ENCODE measurements at regions not wholly inside any gene's neighbourhood (a gene's known extent, or its start where the extent isn't known, plus 50 kb on each side); places are given as distances from the start of the nearest gene placed in this dataset.

DNA sequence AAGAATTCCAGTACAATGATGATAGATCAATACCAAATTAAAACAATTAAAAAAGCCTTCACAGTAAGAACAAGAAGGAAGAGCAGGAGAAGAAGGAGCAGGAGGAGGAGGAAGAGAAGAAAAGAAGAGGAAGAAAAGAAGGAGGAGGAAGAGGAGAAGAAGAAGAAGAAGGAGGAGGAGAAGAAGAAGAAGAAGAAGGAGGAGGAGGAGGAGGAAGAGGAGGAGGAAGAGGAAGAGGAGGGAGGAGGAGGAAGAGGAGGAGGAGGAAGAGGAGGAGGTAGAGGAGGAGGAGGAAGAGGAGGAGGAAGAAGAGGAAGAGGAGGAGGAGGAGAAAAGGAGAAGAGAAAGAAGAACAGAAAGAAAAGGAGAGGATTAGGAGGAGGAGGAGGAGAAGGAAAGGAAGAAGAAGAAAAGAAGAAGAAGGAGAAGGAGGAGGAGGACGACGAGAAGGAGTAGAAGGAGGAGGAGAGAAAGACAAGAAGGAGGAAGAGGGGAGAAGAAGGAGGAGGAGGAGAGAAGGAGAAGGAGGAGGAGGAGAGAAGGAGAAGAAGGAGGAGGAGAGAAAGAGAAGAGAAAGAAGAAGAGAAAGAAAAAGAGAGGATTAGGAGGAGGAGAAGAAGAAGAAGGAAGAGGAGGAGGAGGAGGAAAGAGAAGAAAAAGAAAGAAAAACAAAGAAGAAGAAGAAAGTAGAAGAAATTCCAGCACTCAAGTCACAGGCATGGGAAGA, 68.5 kb upstream of the GRIK3 start:
- TF ChIP-seq, protein P1, sequence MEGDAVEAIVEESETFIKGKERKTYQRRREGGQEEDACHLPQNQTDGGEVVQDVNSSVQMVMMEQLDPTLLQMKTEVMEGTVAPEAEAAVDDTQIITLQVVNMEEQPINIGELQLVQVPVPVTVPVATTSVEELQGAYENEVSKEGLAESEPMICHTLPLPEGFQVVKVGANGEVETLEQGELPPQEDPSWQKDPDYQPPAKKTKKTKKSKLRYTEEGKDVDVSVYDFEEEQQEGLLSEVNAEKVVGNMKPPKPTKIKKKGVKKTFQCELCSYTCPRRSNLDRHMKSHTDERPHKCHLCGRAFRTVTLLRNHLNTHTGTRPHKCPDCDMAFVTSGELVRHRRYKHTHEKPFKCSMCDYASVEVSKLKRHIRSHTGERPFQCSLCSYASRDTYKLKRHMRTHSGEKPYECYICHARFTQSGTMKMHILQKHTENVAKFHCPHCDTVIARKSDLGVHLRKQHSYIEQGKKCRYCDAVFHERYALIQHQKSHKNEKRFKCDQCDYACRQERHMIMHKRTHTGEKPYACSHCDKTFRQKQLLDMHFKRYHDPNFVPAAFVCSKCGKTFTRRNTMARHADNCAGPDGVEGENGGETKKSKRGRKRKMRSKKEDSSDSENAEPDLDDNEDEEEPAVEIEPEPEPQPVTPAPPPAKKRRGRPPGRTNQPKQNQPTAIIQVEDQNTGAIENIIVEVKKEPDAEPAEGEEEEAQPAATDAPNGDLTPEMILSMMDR (IDR thresholded peaks at IDR 0.05), result no peak
- TF ChIP-seq, protein P2, sequence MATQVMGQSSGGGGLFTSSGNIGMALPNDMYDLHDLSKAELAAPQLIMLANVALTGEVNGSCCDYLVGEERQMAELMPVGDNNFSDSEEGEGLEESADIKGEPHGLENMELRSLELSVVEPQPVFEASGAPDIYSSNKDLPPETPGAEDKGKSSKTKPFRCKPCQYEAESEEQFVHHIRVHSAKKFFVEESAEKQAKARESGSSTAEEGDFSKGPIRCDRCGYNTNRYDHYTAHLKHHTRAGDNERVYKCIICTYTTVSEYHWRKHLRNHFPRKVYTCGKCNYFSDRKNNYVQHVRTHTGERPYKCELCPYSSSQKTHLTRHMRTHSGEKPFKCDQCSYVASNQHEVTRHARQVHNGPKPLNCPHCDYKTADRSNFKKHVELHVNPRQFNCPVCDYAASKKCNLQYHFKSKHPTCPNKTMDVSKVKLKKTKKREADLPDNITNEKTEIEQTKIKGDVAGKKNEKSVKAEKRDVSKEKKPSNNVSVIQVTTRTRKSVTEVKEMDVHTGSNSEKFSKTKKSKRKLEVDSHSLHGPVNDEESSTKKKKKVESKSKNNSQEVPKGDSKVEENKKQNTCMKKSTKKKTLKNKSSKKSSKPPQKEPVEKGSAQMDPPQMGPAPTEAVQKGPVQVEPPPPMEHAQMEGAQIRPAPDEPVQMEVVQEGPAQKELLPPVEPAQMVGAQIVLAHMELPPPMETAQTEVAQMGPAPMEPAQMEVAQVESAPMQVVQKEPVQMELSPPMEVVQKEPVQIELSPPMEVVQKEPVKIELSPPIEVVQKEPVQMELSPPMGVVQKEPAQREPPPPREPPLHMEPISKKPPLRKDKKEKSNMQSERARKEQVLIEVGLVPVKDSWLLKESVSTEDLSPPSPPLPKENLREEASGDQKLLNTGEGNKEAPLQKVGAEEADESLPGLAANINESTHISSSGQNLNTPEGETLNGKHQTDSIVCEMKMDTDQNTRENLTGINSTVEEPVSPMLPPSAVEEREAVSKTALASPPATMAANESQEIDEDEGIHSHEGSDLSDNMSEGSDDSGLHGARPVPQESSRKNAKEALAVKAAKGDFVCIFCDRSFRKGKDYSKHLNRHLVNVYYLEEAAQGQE (IDR thresholded peaks at IDR 0.05; ENCODE audit: insufficient read depth in 1 of 2, low read depth in 2 of 2, low read length in 1 of 2), result no peak
- no peak for TF ChIP-seq SIN3A (IDR thresholded peaks at IDR 0.05; ENCODE audit: borderline replicate concordance, insufficient read depth, low read depth, low read length)
